K562 (cell line): ENCODE measurements at regions not wholly inside any gene's neighbourhood (a gene's known extent, or its start where the extent isn't known, plus 50 kb on each side); places are given as distances from the start of the nearest gene placed in this dataset.

Experiments
- ATAC-seq: fragments of 200-7000 bp; cut with Tn5 transposase; 3 replicates; pipeline ENCODE4 v1.9.1; 2020; ENCODE audit warnings: moderate library complexity
- BruUV-seq: library from RNA; stranded (reverse); fragments of 400-500 nt; replicated peaks from 2 replicates; lab custom pipeline; 2021; lab: Mats Ljungman, UMichigan
- CTCF ChIA-PET: fragments of 300-600 bp; formaldehyde crosslinking; extraction: SDS; loops from one replicate; lab custom pipeline; 2021; ENCODE audit warnings: low intra/inter-chr PET ratio; lab: Yijun Ruan, JAX
- POLR2A ChIA-PET: fragments of 300-600, 350-650 bp; sonication (Branson Sonifier 250); formaldehyde crosslinking; extraction: SDS; loops from one replicate; lab custom pipeline; 2021; ENCODE audit warnings: antibody characterized with exemption, inconsistent platforms; lab: Yijun Ruan, JAX
- DNase-seq, 4 experiments: peaks; one replicate each; pipeline versions ENCODE4 v3.0.0 to v3.0.0-alpha.2; 2011 to 2018; ENCODE audit warnings: low spot score in 3 of 4, mixed read lengths in 3 of 4; ENCODE audit errors: extremely low read depth in 1 of 4
- FAIRE-seq: peaks from 2 replicates; lab custom pipeline; 2011; peaks lifted over from hg19 to GRCh38; lab: Jason Lieb, UNC
- H2AFZ ChIP-seq: 2 replicates; pipeline ENCODE4 v1.6.0; 2011; ENCODE audit warnings: low read depth, low read length, control low read depth, inconsistent platforms
- H3K27ac ChIP-seq: fragments of 200-600 bp; 3 replicates; pipeline ENCODE4 v1.8.0; 2011; ENCODE audit warnings: low read depth, mild to moderate bottlenecking, control low read depth, inconsistent platforms, low read length, moderate library complexity, mixed read lengths; ENCODE audit errors: extremely low read depth
- H3K27me3 ChIP-seq, 2 experiments: fragments of 300-600 bp in 1 of 2; 2 replicates in 1 of 2; 3 replicates in 1 of 2; pipeline versions ENCODE4 v1.6.0 to v1.8.0; 2011; ENCODE audit warnings: inconsistent platforms in 2 of 2, low read length in 2 of 2, mild to moderate bottlenecking in 1 of 2, mixed read lengths in 1 of 2, moderate library complexity in 1 of 2; ENCODE audit not compliant: control insufficient read depth in 2 of 2, insufficient read depth in 2 of 2
- H3K36me3 ChIP-seq: fragments of 300-600 bp; 3 replicates; pipeline ENCODE4 v1.8.0; 2011; ENCODE audit warnings: mild to moderate bottlenecking, low read length, inconsistent platforms; ENCODE audit not compliant: control insufficient read depth, insufficient read depth
- H3K4me1 ChIP-seq, 2 experiments: fragments of 200-600 bp in 1 of 2; replicated peaks in 1 of 2; 2 replicates in 1 of 2; 3 replicates in 1 of 2; pipeline versions ENCODE4 v1.5.1 to v1.8.0; 2011; ENCODE audit warnings: inconsistent platforms in 2 of 2, low read length in 2 of 2, mild to moderate bottlenecking in 1 of 2, mixed read lengths in 1 of 2, moderate library complexity in 1 of 2; ENCODE audit not compliant: control insufficient read depth in 2 of 2, insufficient read depth in 2 of 2
- H3K4me2 ChIP-seq: 2 replicates; pipeline ENCODE4 v1.6.1; 2011; ENCODE audit warnings: low read length, control low read depth, inconsistent platforms, mixed read lengths; ENCODE audit not compliant: insufficient read depth
- H3K4me3 ChIP-seq: fragments of 200-600 bp; sonication (generic), shearing (Covaris generic); 2 replicates; pipeline ENCODE4 v1.5.1; 2016; ENCODE audit warnings: control low read depth, inconsistent platforms
- H3K79me2 ChIP-seq: fragments of 200-600 bp; 3 replicates; pipeline ENCODE4 v1.8.0; 2011; ENCODE audit warnings: low read length, inconsistent platforms; ENCODE audit not compliant: control insufficient read depth, insufficient read depth
- H3K9ac ChIP-seq, 2 experiments: 2 replicates each; pipeline versions ENCODE4 v1.6.0 to v1.6.1; 2011; ENCODE audit warnings: low read depth in 2 of 2, low read length in 2 of 2, control low read depth in 1 of 2, inconsistent platforms in 1 of 2, mild to moderate bottlenecking in 1 of 2, mixed read lengths in 1 of 2; ENCODE audit not compliant: insufficient read depth in 1 of 2
- H3K9me1 ChIP-seq: one replicate; pipeline ENCODE4 v1.6.0; 2011; ENCODE audit warnings: inconsistent platforms, mild to moderate bottlenecking, low read length, moderate library complexity; ENCODE audit not compliant: control insufficient read depth, insufficient read depth
- H3K9me3 ChIP-seq: replicated peaks from 2 replicates; pipeline ENCODE4 v1.5.1; 2011; ENCODE audit warnings: low read depth, low read length, inconsistent platforms; ENCODE audit not compliant: control insufficient read depth, insufficient read depth
- H4K20me1 ChIP-seq: replicated peaks from 2 replicates; pipeline ENCODE4 v1.6.1; 2011; ENCODE audit warnings: low read length, inconsistent platforms, mixed read lengths; ENCODE audit not compliant: control insufficient read depth, insufficient read depth
- ARNT ChIP-seq, 2 experiments: fragments of 450-650 bp; IDR thresholded peaks; 2 replicates each; pipeline ENCODE4 v1.6.1; 2016; ENCODE audit warnings: mild to moderate bottlenecking in 1 of 2
- FOSL1 ChIP-seq: fragments of 200-800 bp; sonication (Bioruptor generic); conservative IDR thresholded peaks from 2 replicates; pipeline ENCODE4 v1.6.1; 2016; ENCODE audit warnings: missing genetic modification characterization, missing compliant biosample characterization
- SAFB ChIP-seq: fragments of 200-400 bp; formaldehyde crosslinking; IDR thresholded peaks from 2 replicates; pipeline ENCODE4 v1.6.1; 2017; ENCODE audit warnings: low read depth, low read length, borderline replicate concordance
- ZFP1 ChIP-seq: fragments of 450-650 bp; formaldehyde crosslinking; IDR thresholded peaks from 2 replicates; pipeline ENCODE4 v1.4.0; 2020; ENCODE audit warnings: mild to moderate bottlenecking, mixed read lengths
- ZNF511 ChIP-seq: sonication (generic); formaldehyde crosslinking; IDR thresholded peaks from 2 replicates; pipeline ENCODE4 v1.8.0; 2022; ENCODE audit warnings: mild to moderate bottlenecking, missing genetic modification reagents
- WGBS: fragments of 100-300 bp; shearing (Covaris generic); methylation state at CpG from one replicate; pipeline ENCODE4 v1.1.6; 2016; ENCODE audit warnings: low coverage, mixed read lengths; ENCODE audit not compliant: insufficient coverage; ENCODE audit errors: missing lambda C conversion rate; 5-methylcytosine and 5-hydroxymethylcytosine counted together
- in situ Hi-C: fragments of 300-500 bp; cut with MboI; formaldehyde crosslinking; loops from 4 replicates; pipeline ENCODE4 v1.15.0; 2018; ENCODE audit warnings: inconsistent platforms, mixed read lengths
- intact Hi-C: fragments of 100-400 bp; cut with micrococcal nuclease; formaldehyde crosslinking; loops from 2 replicates; pipeline ENCODE4 v1.14.2; 2022
- TF ChIP-seq, protein P1 (sequence below): fragments of 450-650 bp; IDR thresholded peaks from 2 replicates; pipeline ENCODE4 v1.6.1; 2016; ENCODE audit warnings: mild to moderate bottlenecking
- TF ChIP-seq, protein P2 (sequence below), 2 experiments: fragments of 450-650 bp in 1 of 2; IDR thresholded peaks; 2 replicates each; pipeline ENCODE4 v1.6.1; 2011 to 2017; ENCODE audit warnings: low read depth in 2 of 2, antibody characterized with exemption in 1 of 2, borderline replicate concordance in 1 of 2, low read length in 1 of 2, mild to moderate bottlenecking in 1 of 2, mixed read lengths in 1 of 2; ENCODE audit not compliant: control insufficient read depth in 1 of 2

DNA sequence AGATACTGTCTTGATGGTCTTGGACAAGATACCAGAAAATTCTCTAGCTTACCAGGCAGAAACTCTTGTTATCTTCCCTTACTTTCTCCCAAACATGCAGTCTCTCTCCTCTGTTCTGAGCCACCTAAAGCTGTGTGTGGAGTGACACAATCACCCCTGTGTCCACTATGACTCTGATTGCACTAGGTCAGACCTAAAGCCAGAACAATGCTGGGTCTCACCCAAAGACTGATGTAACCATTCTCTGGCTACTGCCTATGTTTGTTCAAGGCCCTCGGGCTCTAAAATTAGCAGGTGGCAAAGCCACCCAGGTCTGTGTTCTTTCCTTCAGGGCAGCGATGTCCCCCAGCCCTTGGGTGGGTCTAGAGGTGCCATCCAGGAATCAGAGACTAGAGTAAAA, 200.5 kb downstream of the KCNA4 start:
- CTCF ChIA-PET: no interaction called here
- H3K79me2 ChIP-seq: no peaks in the 10 kb centered on the region
- intact Hi-C loops (no loop called here), in situ Hi-C loops (no loop called here)
- H3K4me3 ChIP-seq: no peak overlapping the region
- H3K4me1 ChIP-seq: no peaks in the 10 kb centered on the region
- H3K4me2 ChIP-seq: no peak overlapping the region
- H3K27ac ChIP-seq: no peak overlapping the region
- no peaks in the 10 kb centered on the region for H3K9me1 ChIP-seq
- H4K20me1 ChIP-seq: no peaks in the 10 kb centered on the region
- 0% methylated on average over 2 of the region's 2 CpGs for WGBS
- no peaks in the 10 kb centered on the region for H3K36me3 ChIP-seq
- no peak overlapping the region for H3K9ac ChIP-seq
- no peak overlapping the region for H2AFZ ChIP-seq
- TF ChIP-seq, protein P1, sequence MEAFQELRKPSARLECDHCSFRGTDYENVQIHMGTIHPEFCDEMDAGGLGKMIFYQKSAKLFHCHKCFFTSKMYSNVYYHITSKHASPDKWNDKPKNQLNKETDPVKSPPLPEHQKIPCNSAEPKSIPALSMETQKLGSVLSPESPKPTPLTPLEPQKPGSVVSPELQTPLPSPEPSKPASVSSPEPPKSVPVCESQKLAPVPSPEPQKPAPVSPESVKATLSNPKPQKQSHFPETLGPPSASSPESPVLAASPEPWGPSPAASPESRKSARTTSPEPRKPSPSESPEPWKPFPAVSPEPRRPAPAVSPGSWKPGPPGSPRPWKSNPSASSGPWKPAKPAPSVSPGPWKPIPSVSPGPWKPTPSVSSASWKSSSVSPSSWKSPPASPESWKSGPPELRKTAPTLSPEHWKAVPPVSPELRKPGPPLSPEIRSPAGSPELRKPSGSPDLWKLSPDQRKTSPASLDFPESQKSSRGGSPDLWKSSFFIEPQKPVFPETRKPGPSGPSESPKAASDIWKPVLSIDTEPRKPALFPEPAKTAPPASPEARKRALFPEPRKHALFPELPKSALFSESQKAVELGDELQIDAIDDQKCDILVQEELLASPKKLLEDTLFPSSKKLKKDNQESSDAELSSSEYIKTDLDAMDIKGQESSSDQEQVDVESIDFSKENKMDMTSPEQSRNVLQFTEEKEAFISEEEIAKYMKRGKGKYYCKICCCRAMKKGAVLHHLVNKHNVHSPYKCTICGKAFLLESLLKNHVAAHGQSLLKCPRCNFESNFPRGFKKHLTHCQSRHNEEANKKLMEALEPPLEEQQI: no peak
- TF ChIP-seq SAFB (no peak), ZNF511 (CRISPR knock-in tag) (no peak), ARNT (IDR thresholded peaks at IDR 0.05) (no peak), ZFP1 (no peak), FOSL1 (tag) (no peak)
- TF ChIP-seq, protein P2, sequence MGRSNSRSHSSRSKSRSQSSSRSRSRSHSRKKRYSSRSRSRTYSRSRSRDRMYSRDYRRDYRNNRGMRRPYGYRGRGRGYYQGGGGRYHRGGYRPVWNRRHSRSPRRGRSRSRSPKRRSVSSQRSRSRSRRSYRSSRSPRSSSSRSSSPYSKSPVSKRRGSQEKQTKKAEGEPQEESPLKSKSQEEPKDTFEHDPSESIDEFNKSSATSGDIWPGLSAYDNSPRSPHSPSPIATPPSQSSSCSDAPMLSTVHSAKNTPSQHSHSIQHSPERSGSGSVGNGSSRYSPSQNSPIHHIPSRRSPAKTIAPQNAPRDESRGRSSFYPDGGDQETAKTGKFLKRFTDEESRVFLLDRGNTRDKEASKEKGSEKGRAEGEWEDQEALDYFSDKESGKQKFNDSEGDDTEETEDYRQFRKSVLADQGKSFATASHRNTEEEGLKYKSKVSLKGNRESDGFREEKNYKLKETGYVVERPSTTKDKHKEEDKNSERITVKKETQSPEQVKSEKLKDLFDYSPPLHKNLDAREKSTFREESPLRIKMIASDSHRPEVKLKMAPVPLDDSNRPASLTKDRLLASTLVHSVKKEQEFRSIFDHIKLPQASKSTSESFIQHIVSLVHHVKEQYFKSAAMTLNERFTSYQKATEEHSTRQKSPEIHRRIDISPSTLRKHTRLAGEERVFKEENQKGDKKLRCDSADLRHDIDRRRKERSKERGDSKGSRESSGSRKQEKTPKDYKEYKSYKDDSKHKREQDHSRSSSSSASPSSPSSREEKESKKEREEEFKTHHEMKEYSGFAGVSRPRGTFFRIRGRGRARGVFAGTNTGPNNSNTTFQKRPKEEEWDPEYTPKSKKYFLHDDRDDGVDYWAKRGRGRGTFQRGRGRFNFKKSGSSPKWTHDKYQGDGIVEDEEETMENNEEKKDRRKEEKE (IDR thresholded peaks at IDR 0.05; ENCODE audit: borderline replicate concordance in 1 of 2, control insufficient read depth in 1 of 2, low read depth in 2 of 2, low read length in 1 of 2): no peak
- DNase-seq (no peak), ATAC-seq (no peak), FAIRE-seq (no peak)
- POLR2A ChIA-PET: no interaction called here
- no TSS peak for BruUV-seq
- H3K9me3 ChIP-seq: no peaks in the 10 kb centered on the region
- H3K27me3 ChIP-seq: no peaks in the 10 kb centered on the region
